HL-60 (cell line): ENCODE measurements at regions not wholly inside any gene's neighbourhood (a gene's known extent, or its start where the extent isn't known, plus 50 kb on each side); places are given as distances from the start of the nearest gene placed in this dataset.

Experiments
- DNase-seq, 2 experiments: peaks; one replicate each; pipeline ENCODE4 v3.0.0-alpha.2; 2010 to 2020; ENCODE audit warnings: low read depth in 1 of 2, low spot score in 1 of 2
- H3K27ac ChIP-seq: fragments of 250-450 bp; sonication (Bioruptor Pico); replicated peaks from 2 replicates; pipeline ENCODE4 v1.5.1; 2020; ENCODE audit warnings: mild to moderate bottlenecking, moderate library complexity
- H3K27me3 ChIP-seq: fragments of 250-450 bp; sonication (Bioruptor Pico); 2 replicates; pipeline ENCODE4 v1.5.1; 2021; ENCODE audit warnings: mild to moderate bottlenecking, moderate library complexity; ENCODE audit not compliant: insufficient read depth, poor library complexity, severe bottlenecking
- H3K4me3 ChIP-seq: replicated peaks from 2 replicates; pipeline ENCODE4 v1.5.1; 2011; ENCODE audit warnings: mild to moderate bottlenecking, control low read depth, low read length; ENCODE audit not compliant: insufficient read depth
- GABPA ChIP-seq: IDR thresholded peaks from 2 replicates; pipeline ENCODE4 v1.6.1; 2012; ENCODE audit warnings: low read depth
- POLR2AphosphoS5 ChIP-seq: IDR thresholded peaks from 2 replicates; pipeline ENCODE4 v1.6.1; 2012; ENCODE audit warnings: low read depth
- SPI1 ChIP-seq: IDR thresholded peaks from 2 replicates; pipeline ENCODE4 v1.6.1; 2012; ENCODE audit warnings: low read depth, mild to moderate bottlenecking, borderline replicate concordance
- TF ChIP-seq, protein P1 (sequence below): IDR thresholded peaks from 2 replicates; pipeline ENCODE4 v1.6.1; 2012; ENCODE audit warnings: low read depth; ENCODE audit not compliant: insufficient replicate concordance
- TF ChIP-seq, protein P2 (sequence below): IDR thresholded peaks from one replicate; pipeline ENCODE4 v1.5.1; 2011; ENCODE audit warnings: low read length, control low read depth, inconsistent platforms; ENCODE audit not compliant: insufficient read depth

DNA sequence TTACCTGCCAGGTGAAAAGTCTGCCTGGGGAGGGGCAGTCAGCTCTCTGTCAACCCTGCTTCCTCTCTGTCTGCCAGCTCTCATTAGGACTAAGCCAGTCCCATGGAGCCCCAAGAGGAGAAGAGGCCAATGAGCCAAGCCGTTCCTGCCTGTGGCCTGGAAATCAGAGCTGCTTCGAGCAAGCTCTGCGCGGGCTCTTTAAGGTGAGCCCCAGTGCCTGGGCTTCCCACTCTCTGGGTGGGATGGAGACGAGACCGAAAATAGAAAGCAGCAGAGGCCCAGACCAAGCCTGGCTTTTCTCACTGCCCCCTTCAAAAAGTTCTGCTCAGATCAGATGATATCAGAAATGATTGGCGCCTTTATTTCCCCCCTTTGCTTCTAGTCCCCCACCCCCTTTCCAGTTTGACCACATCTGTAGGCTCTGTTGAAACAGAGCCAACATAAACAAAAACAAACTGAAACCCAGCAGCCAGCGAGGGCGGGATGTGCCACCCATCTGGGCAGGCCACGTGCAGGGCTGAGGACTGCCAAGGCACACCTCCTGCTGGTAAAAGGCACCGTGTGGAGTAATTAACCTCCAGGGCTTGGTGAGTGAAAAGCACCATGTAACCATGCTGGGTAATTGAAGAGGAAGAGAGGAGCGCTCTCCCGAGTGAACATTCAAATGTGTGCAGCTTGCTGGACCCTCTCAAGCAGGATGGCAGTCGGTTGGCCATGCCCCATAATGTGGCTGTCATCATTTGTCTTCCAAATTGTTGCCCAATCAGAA lies 471.0 kb upstream of the PROK2 start:
- Histone ChIP-seq H3K27me3 (no peaks in the 10 kb centered on the region), H3K27ac (no peak overlapping the region), H3K4me3 (no peak overlapping the region)
- no peak for DNase-seq
- no peak for TF ChIP-seq GABPA
- TF ChIP-seq, protein P1, sequence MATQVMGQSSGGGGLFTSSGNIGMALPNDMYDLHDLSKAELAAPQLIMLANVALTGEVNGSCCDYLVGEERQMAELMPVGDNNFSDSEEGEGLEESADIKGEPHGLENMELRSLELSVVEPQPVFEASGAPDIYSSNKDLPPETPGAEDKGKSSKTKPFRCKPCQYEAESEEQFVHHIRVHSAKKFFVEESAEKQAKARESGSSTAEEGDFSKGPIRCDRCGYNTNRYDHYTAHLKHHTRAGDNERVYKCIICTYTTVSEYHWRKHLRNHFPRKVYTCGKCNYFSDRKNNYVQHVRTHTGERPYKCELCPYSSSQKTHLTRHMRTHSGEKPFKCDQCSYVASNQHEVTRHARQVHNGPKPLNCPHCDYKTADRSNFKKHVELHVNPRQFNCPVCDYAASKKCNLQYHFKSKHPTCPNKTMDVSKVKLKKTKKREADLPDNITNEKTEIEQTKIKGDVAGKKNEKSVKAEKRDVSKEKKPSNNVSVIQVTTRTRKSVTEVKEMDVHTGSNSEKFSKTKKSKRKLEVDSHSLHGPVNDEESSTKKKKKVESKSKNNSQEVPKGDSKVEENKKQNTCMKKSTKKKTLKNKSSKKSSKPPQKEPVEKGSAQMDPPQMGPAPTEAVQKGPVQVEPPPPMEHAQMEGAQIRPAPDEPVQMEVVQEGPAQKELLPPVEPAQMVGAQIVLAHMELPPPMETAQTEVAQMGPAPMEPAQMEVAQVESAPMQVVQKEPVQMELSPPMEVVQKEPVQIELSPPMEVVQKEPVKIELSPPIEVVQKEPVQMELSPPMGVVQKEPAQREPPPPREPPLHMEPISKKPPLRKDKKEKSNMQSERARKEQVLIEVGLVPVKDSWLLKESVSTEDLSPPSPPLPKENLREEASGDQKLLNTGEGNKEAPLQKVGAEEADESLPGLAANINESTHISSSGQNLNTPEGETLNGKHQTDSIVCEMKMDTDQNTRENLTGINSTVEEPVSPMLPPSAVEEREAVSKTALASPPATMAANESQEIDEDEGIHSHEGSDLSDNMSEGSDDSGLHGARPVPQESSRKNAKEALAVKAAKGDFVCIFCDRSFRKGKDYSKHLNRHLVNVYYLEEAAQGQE: no peak
- no peak for TF ChIP-seq POLR2AphosphoS5

DNA sequence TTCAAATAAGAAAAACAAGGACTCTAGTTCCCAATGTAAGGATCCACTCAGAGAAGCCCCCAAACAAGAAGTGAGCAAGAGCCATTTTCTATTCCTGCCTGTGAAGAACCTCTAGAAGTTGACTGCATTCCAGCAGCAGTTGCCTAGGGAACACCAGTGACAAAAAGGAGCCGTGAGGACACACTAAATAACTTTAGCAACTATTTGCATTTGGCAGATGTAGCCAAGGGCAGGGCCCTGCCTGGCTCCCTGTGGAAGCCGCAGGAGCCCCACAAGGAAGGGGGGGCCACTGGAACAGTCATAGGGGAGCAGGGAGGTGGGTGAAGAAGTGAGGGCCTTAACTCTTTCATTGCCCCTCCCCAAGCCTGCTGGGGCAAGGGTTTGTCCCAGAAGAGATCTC lies 470.2 kb upstream of the PROK2 start:
- no peak for TF ChIP-seq GABPA
- TF ChIP-seq POLR2AphosphoS5: no peak
- no peak for TF ChIP-seq SPI1
- TF ChIP-seq, protein P1: no peak
- TF ChIP-seq, protein P2, sequence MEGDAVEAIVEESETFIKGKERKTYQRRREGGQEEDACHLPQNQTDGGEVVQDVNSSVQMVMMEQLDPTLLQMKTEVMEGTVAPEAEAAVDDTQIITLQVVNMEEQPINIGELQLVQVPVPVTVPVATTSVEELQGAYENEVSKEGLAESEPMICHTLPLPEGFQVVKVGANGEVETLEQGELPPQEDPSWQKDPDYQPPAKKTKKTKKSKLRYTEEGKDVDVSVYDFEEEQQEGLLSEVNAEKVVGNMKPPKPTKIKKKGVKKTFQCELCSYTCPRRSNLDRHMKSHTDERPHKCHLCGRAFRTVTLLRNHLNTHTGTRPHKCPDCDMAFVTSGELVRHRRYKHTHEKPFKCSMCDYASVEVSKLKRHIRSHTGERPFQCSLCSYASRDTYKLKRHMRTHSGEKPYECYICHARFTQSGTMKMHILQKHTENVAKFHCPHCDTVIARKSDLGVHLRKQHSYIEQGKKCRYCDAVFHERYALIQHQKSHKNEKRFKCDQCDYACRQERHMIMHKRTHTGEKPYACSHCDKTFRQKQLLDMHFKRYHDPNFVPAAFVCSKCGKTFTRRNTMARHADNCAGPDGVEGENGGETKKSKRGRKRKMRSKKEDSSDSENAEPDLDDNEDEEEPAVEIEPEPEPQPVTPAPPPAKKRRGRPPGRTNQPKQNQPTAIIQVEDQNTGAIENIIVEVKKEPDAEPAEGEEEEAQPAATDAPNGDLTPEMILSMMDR: no peak
- Histone ChIP-seq H3K27me3 (no peaks in the 10 kb centered on the region), H3K4me3 (no peak overlapping the region), H3K27ac (no peak overlapping the region)
- no peak for DNase-seq

DNA sequence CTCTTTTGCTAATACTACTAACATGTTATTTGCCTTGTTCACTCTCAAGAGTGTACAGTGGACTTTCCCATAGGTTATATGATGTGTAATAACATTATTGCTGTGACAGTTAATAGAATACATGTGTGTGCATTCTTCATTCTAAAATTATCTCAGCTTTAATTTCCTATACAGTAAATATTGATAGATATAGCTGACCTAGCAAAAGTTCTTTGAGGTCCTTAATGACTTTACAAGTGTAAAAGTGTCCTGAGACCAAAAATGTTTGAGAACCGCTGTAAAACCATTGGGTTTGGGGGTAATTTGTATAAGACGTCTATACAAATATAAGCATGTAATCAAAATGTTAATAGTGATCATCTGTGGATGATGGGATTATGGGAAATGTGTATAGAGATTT lies 469.5 kb upstream of the PROK2 start:
- Histone ChIP-seq H3K4me3 (no peak overlapping the region), H3K27ac (no peak overlapping the region), H3K27me3 (no peaks in the 10 kb centered on the region)
- DNase-seq: no peak
- TF ChIP-seq SPI1: no peak
- TF ChIP-seq, protein P2: no peak
- TF ChIP-seq, protein P1: no peak
- TF ChIP-seq GABPA: no peak
- TF ChIP-seq POLR2AphosphoS5: no peak
